Breast epithelium (tissue), 3 donors: ENCODE measurements at regions not wholly inside any gene's neighbourhood (a gene's known extent, or its start where the extent isn't known, plus 50 kb on each side); places are given as distances from the start of the nearest gene placed in this dataset.

Experiments used
- POLR2AphosphoS5 ChIP-seq, 3 donors: sonication (generic); formaldehyde crosslinking; IDR thresholded peaks; one replicate each; pipeline ENCODE4 v1.6.1; 2017; ENCODE audit warnings: antibody characterized with exemption in 3 of 3
- TF ChIP-seq, protein P1 (sequence below), 3 donors: fragments of 450-650 bp; IDR thresholded peaks; one replicate each; pipeline ENCODE4 v1.5.1; 2016 to 2017; ENCODE audit warnings: antibody characterized with exemption in 3 of 3, mild to moderate bottlenecking in 3 of 3, moderate library complexity in 3 of 3

DNA sequence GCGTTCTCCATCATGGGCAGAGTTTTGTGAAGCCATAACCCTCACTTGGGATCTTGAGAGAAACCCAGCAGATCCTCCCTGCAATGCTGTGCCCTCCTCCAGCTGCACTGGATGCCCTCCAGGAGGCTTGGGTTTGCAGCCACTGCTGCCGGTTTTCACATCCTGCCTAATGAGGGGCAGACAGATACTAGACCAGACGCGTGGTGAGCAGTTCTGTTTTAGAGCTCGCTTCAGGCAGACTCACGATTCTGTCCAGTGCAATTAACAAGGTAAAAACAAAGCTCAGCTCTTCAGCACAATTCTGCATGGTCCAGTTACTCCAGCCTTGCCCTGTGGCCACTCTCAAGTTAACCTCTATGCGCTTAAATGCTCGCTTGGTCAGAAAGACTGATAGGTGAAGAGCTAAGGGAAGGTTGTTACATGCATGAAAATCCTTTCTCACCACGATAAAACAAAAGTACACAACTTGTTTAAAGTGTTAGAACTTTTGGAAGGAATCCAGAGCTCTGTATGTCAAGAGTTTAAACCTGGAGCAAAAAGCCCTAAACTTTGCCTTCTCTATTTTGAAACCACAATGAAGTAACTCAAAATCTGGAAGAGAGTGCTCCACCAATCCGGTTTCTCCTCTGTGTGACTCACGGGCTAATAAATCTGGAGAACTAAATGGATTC, 292.3 kb upstream of the FAT3 start:
- TF ChIP-seq, protein P1, sequence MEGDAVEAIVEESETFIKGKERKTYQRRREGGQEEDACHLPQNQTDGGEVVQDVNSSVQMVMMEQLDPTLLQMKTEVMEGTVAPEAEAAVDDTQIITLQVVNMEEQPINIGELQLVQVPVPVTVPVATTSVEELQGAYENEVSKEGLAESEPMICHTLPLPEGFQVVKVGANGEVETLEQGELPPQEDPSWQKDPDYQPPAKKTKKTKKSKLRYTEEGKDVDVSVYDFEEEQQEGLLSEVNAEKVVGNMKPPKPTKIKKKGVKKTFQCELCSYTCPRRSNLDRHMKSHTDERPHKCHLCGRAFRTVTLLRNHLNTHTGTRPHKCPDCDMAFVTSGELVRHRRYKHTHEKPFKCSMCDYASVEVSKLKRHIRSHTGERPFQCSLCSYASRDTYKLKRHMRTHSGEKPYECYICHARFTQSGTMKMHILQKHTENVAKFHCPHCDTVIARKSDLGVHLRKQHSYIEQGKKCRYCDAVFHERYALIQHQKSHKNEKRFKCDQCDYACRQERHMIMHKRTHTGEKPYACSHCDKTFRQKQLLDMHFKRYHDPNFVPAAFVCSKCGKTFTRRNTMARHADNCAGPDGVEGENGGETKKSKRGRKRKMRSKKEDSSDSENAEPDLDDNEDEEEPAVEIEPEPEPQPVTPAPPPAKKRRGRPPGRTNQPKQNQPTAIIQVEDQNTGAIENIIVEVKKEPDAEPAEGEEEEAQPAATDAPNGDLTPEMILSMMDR (IDR thresholded peaks at IDR 0.05), result no peak
- TF ChIP-seq POLR2AphosphoS5 (IDR thresholded peaks at IDR 0.05), result no peak
